ENCODE measurements at regions not wholly inside any gene's neighbourhood (a gene's known extent, or its start where the extent isn't known, plus 50 kb on each side); places are given as distances from the start of the nearest gene placed in this dataset.

GRCh38 chr3:102129760-102130608 lies 280.7 kb downstream of the NFKBIZ start:
- no peak for TF ChIP-seq REST (IDR thresholded peaks at IDR 0.05; ENCODE audit: insufficient replicate concordance, low read depth)
- TF ChIP-seq POLR2AphosphoS5 (IDR thresholded peaks at IDR 0.05; ENCODE audit: low read depth), result no peak
- Histone ChIP-seq H3K27me3 (ENCODE audit: insufficient read depth, poor library complexity, severe bottlenecking) (no peaks in the 10 kb centered on the region), H3K27ac (replicated peaks) (no peak overlapping the region), H3K4me3 (replicated peaks; ENCODE audit: insufficient read depth, low read length) (no peak overlapping the region)
- DNase-seq (ENCODE audit: low read depth in 1 of 2, low spot score in 1 of 2), result peak in 1 of 2 experiments; percentile 8

GRCh38 chr3:102132370-102132769 lies 283.1 kb downstream of the NFKBIZ start:
- Histone ChIP-seq H3K27ac (replicated peaks) (no peak overlapping the region), H3K27me3 (ENCODE audit: insufficient read depth, poor library complexity, severe bottlenecking) (no peaks in the 10 kb centered on the region), H3K4me3 (replicated peaks; ENCODE audit: insufficient read depth, low read length) (no peak overlapping the region)
- no peak for DNase-seq (ENCODE audit: low read depth in 1 of 2, low spot score in 1 of 2)
- TF ChIP-seq POLR2AphosphoS5 (IDR thresholded peaks at IDR 0.05; ENCODE audit: low read depth), result no peak
- TF ChIP-seq GABPA (IDR thresholded peaks at IDR 0.05; ENCODE audit: low read depth), result no peak
- TF ChIP-seq REST (IDR thresholded peaks at IDR 0.05; ENCODE audit: insufficient replicate concordance, low read depth), result no peak
- TF ChIP-seq CTCF (IDR thresholded peaks at IDR 0.05; ENCODE audit: insufficient read depth, low read length), result no peak
- no peak for TF ChIP-seq SPI1 (IDR thresholded peaks at IDR 0.05; ENCODE audit: borderline replicate concordance, low read depth)

- no peak overlapping the region for H3K27ac ChIP-seq (replicated peaks)
- no peaks in the 10 kb centered on the region for H3K27me3 ChIP-seq (ENCODE audit: insufficient read depth, poor library complexity, severe bottlenecking)
- no peak overlapping the region for H3K4me3 ChIP-seq (replicated peaks; ENCODE audit: insufficient read depth, low read length)
- DNase-seq (ENCODE audit: low read depth in 1 of 2, low spot score in 1 of 2), result no peak
- TF ChIP-seq POLR2AphosphoS5 (IDR thresholded peaks at IDR 0.05; ENCODE audit: low read depth) (no peak), REST (IDR thresholded peaks at IDR 0.05; ENCODE audit: insufficient replicate concordance, low read depth) (no peak), SPI1 (IDR thresholded peaks at IDR 0.05; ENCODE audit: borderline replicate concordance, low read depth) (no peak), GABPA (IDR thresholded peaks at IDR 0.05; ENCODE audit: low read depth) (no peak), CTCF (IDR thresholded peaks at IDR 0.05; ENCODE audit: insufficient read depth, low read length) (no peak)
Observed at GRCh38 chr3:102133376-102133775, 284.1 kb downstream of the NFKBIZ start.

Data from HL-60 (cell line).